ENCODE measurements at regions not wholly inside any gene's neighbourhood (a gene's known extent, or its start where the extent isn't known, plus 50 kb on each side); places are given as distances from the start of the nearest gene placed in this dataset.
"Not testable (repeated sequence)": the region's sequence is repeated elsewhere in the genome, so short reads cannot be mapped to it uniquely, and the experiment has no call there.

GRCh38 chr6:86707545-86708120 is 229.7 kb upstream of the HTR1E start:
- Histone ChIP-seq H3K4me1 (ENCODE audit: control insufficient read depth, insufficient read depth, low read length) (no peaks in the 10 kb centered on the region), H3K9ac (ENCODE audit: low read length in 2 of 2) (no peak overlapping the region), H3K4me3 (ENCODE audit: low read length in 2 of 2) (no peak overlapping the region), H3K27ac (ENCODE audit: low read length) (no peak overlapping the region), H3K9me3 (ENCODE audit: control insufficient read depth in 2 of 2, low read length in 2 of 2) (no peaks in the 10 kb centered on the region), H3K27me3 (ENCODE audit: control insufficient read depth in 1 of 2, insufficient read depth in 2 of 2, low read length in 2 of 2) (no peaks in the 10 kb centered on the region), H3K36me3 (ENCODE audit: control insufficient read depth in 2 of 2, insufficient read depth in 2 of 2, low read length in 2 of 2) (no peaks in the 10 kb centered on the region)

GRCh38 chr6:86706449-86706848 is 230.9 kb upstream of the HTR1E start:
- Histone ChIP-seq H3K27ac (ENCODE audit: low read length) (no peak overlapping the region), H3K4me3 (ENCODE audit: low read length in 2 of 2) (no peak overlapping the region), H3K9ac (ENCODE audit: low read length in 2 of 2) (no peak overlapping the region), H3K9me3 (ENCODE audit: control insufficient read depth in 2 of 2, low read length in 2 of 2) (no peaks in the 10 kb centered on the region), H3K4me1 (ENCODE audit: control insufficient read depth, insufficient read depth, low read length) (no peaks in the 10 kb centered on the region), H3K27me3 (ENCODE audit: control insufficient read depth in 1 of 2, insufficient read depth in 2 of 2, low read length in 2 of 2) (no peaks in the 10 kb centered on the region), H3K36me3 (ENCODE audit: control insufficient read depth in 2 of 2, insufficient read depth in 2 of 2, low read length in 2 of 2) (no peaks in the 10 kb centered on the region)

- H3K4me3 ChIP-seq (ENCODE audit: low read length in 2 of 2); H3K27ac ChIP-seq (ENCODE audit: low read length); H3K4me1 ChIP-seq (ENCODE audit: control insufficient read depth, insufficient read depth, low read length): not testable (repeated sequence)
Measured at GRCh38 chr6:86701228-86701627, 236.1 kb upstream of the HTR1E start.

GRCh38 chr6:86686496-86686895 is 250.8 kb upstream of the HTR1E start:
- H3K4me3 ChIP-seq (ENCODE audit: low read length in 2 of 2) = no peak overlapping the region
- no peaks in the 10 kb centered on the region for H3K27me3 ChIP-seq (ENCODE audit: control insufficient read depth in 1 of 2, insufficient read depth in 2 of 2, low read length in 2 of 2)
- no peaks in the 10 kb centered on the region for H3K36me3 ChIP-seq (ENCODE audit: control insufficient read depth in 2 of 2, insufficient read depth in 2 of 2, low read length in 2 of 2)
- no peaks in the 10 kb centered on the region for H3K9me3 ChIP-seq (ENCODE audit: control insufficient read depth in 2 of 2, low read length in 2 of 2)
- H3K9ac ChIP-seq (ENCODE audit: low read length in 2 of 2) = no peak overlapping the region
- no peak overlapping the region for H3K27ac ChIP-seq (ENCODE audit: low read length)
- no peaks in the 10 kb centered on the region for H3K4me1 ChIP-seq (ENCODE audit: control insufficient read depth, insufficient read depth, low read length)

More at GRCh38 chr6:86701228-86701627, 236.1 kb upstream of the HTR1E start:
- not testable (repeated sequence) for H3K9me3 ChIP-seq (ENCODE audit: control insufficient read depth in 2 of 2, low read length in 2 of 2); H3K9ac ChIP-seq (ENCODE audit: low read length in 2 of 2); H3K27me3 ChIP-seq (ENCODE audit: control insufficient read depth in 1 of 2, insufficient read depth in 2 of 2, low read length in 2 of 2); H3K36me3 ChIP-seq (ENCODE audit: control insufficient read depth in 2 of 2, insufficient read depth in 2 of 2, low read length in 2 of 2)

GRCh38 chr6:86685230-86685797 is 252.0 kb upstream of the HTR1E start:
- H3K9ac ChIP-seq (ENCODE audit: low read length in 2 of 2) = no peak overlapping the region
- no peaks in the 10 kb centered on the region for H3K27me3 ChIP-seq (ENCODE audit: control insufficient read depth in 1 of 2, insufficient read depth in 2 of 2, low read length in 2 of 2)
- H3K4me1 ChIP-seq (ENCODE audit: control insufficient read depth, insufficient read depth, low read length) = no peaks in the 10 kb centered on the region
- H3K36me3 ChIP-seq (ENCODE audit: control insufficient read depth in 2 of 2, insufficient read depth in 2 of 2, low read length in 2 of 2) = no peaks in the 10 kb centered on the region
- H3K27ac ChIP-seq (ENCODE audit: low read length) = no peak overlapping the region
- H3K9me3 ChIP-seq (ENCODE audit: control insufficient read depth in 2 of 2, low read length in 2 of 2) = no peaks in the 10 kb centered on the region
- no peak overlapping the region for H3K4me3 ChIP-seq (ENCODE audit: low read length in 2 of 2)

- no peak overlapping the region for H3K9ac ChIP-seq (ENCODE audit: low read length in 2 of 2)
- no peak overlapping the region for H3K27ac ChIP-seq (ENCODE audit: low read length)
- no peaks in the 10 kb centered on the region for H3K4me1 ChIP-seq (ENCODE audit: control insufficient read depth, insufficient read depth, low read length)
- H3K36me3 ChIP-seq (ENCODE audit: control insufficient read depth in 2 of 2, insufficient read depth in 2 of 2, low read length in 2 of 2) = no peaks in the 10 kb centered on the region
- no peaks in the 10 kb centered on the region for H3K27me3 ChIP-seq (ENCODE audit: control insufficient read depth in 1 of 2, insufficient read depth in 2 of 2, low read length in 2 of 2)
- H3K4me3 ChIP-seq (ENCODE audit: low read length in 2 of 2) = no peak overlapping the region
- H3K9me3 ChIP-seq (ENCODE audit: control insufficient read depth in 2 of 2, low read length in 2 of 2) = no peaks in the 10 kb centered on the region
Measured at GRCh38 chr6:86683132-86683908, 254.0 kb upstream of the HTR1E start.

- Histone ChIP-seq H3K9me3 (ENCODE audit: control insufficient read depth in 2 of 2, low read length in 2 of 2) (no peaks in the 10 kb centered on the region), H3K9ac (ENCODE audit: low read length in 2 of 2) (no peak overlapping the region), H3K27ac (ENCODE audit: low read length) (no peak overlapping the region), H3K4me1 (ENCODE audit: control insufficient read depth, insufficient read depth, low read length) (no peaks in the 10 kb centered on the region), H3K4me3 (ENCODE audit: low read length in 2 of 2) (no peak overlapping the region), H3K27me3 (ENCODE audit: control insufficient read depth in 1 of 2, insufficient read depth in 2 of 2, low read length in 2 of 2) (no peaks in the 10 kb centered on the region), H3K36me3 (ENCODE audit: control insufficient read depth in 2 of 2, insufficient read depth in 2 of 2, low read length in 2 of 2) (no peaks in the 10 kb centered on the region)
Measured at GRCh38 chr6:86682297-86682696, 255.0 kb upstream of the HTR1E start.

GRCh38 chr6:86681140-86681539 is 256.2 kb upstream of the HTR1E start:
- not testable (repeated sequence) for H3K27me3 ChIP-seq (ENCODE audit: control insufficient read depth in 1 of 2, insufficient read depth in 2 of 2, low read length in 2 of 2); H3K9me3 ChIP-seq (ENCODE audit: control insufficient read depth in 2 of 2, low read length in 2 of 2); H3K9ac ChIP-seq (ENCODE audit: low read length in 2 of 2); H3K4me3 ChIP-seq (ENCODE audit: low read length in 2 of 2); H3K4me1 ChIP-seq (ENCODE audit: control insufficient read depth, insufficient read depth, low read length); H3K36me3 ChIP-seq (ENCODE audit: control insufficient read depth in 2 of 2, insufficient read depth in 2 of 2, low read length in 2 of 2); H3K27ac ChIP-seq (ENCODE audit: low read length)

GRCh38 chr6:86672125-86672524 is 265.2 kb upstream of the HTR1E start:
- not testable (repeated sequence) for H3K27ac ChIP-seq (ENCODE audit: low read length); H3K4me1 ChIP-seq (ENCODE audit: control insufficient read depth, insufficient read depth, low read length); H3K9ac ChIP-seq (ENCODE audit: low read length in 2 of 2); H3K9me3 ChIP-seq (ENCODE audit: control insufficient read depth in 2 of 2, low read length in 2 of 2); H3K27me3 ChIP-seq (ENCODE audit: control insufficient read depth in 1 of 2, insufficient read depth in 2 of 2, low read length in 2 of 2); H3K36me3 ChIP-seq (ENCODE audit: control insufficient read depth in 2 of 2, insufficient read depth in 2 of 2, low read length in 2 of 2); H3K4me3 ChIP-seq (ENCODE audit: low read length in 2 of 2)

- H3K4me1 ChIP-seq (ENCODE audit: control insufficient read depth, insufficient read depth, low read length) = no peaks in the 10 kb centered on the region
- no peak overlapping the region for H3K27ac ChIP-seq (ENCODE audit: low read length)
- H3K36me3 ChIP-seq (ENCODE audit: control insufficient read depth in 2 of 2, insufficient read depth in 2 of 2, low read length in 2 of 2) = no peaks in the 10 kb centered on the region
- no peak overlapping the region for H3K9ac ChIP-seq (ENCODE audit: low read length in 2 of 2)
- H3K9me3 ChIP-seq (ENCODE audit: control insufficient read depth in 2 of 2, low read length in 2 of 2) = no peaks in the 10 kb centered on the region
- no peak overlapping the region for H3K4me3 ChIP-seq (ENCODE audit: low read length in 2 of 2)
- no peaks in the 10 kb centered on the region for H3K27me3 ChIP-seq (ENCODE audit: control insufficient read depth in 1 of 2, insufficient read depth in 2 of 2, low read length in 2 of 2)
Measured at GRCh38 chr6:86657192-86657591, 280.1 kb upstream of the HTR1E start.

- Histone ChIP-seq H3K4me3 (ENCODE audit: low read length in 2 of 2) (no peak overlapping the region), H3K36me3 (ENCODE audit: control insufficient read depth in 2 of 2, insufficient read depth in 2 of 2, low read length in 2 of 2) (no peaks in the 10 kb centered on the region), H3K9ac (ENCODE audit: low read length in 2 of 2) (no peak overlapping the region), H3K4me1 (ENCODE audit: control insufficient read depth, insufficient read depth, low read length) (no peaks in the 10 kb centered on the region), H3K9me3 (ENCODE audit: control insufficient read depth in 2 of 2, low read length in 2 of 2) (no peaks in the 10 kb centered on the region), H3K27ac (ENCODE audit: low read length) (no peak overlapping the region), H3K27me3 (ENCODE audit: control insufficient read depth in 1 of 2, insufficient read depth in 2 of 2, low read length in 2 of 2) (no peaks in the 10 kb centered on the region)
Measured at GRCh38 chr6:86629123-86629522, 308.2 kb upstream of the HTR1E start.
